Spleen (tissue), 7 donors: ENCODE measurements at regions not wholly inside any gene's neighbourhood (a gene's known extent, or its start where the extent isn't known, plus 50 kb on each side); places are given as distances from the start of the nearest gene placed in this dataset.

Experiments
- POLR2A ChIP-seq, 3 donors: fragments of 450-650 bp; IDR thresholded peaks; one replicate each; pipeline ENCODE4 v1.5.1; 2017; ENCODE audit warnings: antibody characterized with exemption in 3 of 3, mild to moderate bottlenecking in 1 of 3
- POLR2AphosphoS5 ChIP-seq, 3 donors: sonication (generic); formaldehyde crosslinking; IDR thresholded peaks; one replicate each; pipeline ENCODE4 v1.5.1; 2017; ENCODE audit warnings: antibody characterized with exemption in 3 of 3
- TF ChIP-seq, protein P1 (sequence below), 11 experiments: fragments of 200-600 bp in 7 of 11; fragments of 450-650 bp in 4 of 11; sonication (generic) in 4 of 11; IDR thresholded peaks in 8 of 11; conservative IDR thresholded peaks in 3 of 11; 1 replicate in 7 of 11; 2 replicates in 4 of 11; pipeline versions ENCODE4 v1.4.0 to v1.8.0; 2016 to 2021; ENCODE audit warnings: antibody characterized with exemption in 11 of 11, inconsistent platforms in 4 of 11, mild to moderate bottlenecking in 1 of 11
- donor health status: DM: no; HTN: no; CAD: no; lungs with moderate emphysema.
- donor health status: DM: no; HTN: no; CAD: no.
- donor health status: DM: no; HTN: no; CAD: no.

GRCh38 chr7:33761449-33762080 is 143.8 kb upstream of the BMPER start:
- TF ChIP-seq, protein P1, sequence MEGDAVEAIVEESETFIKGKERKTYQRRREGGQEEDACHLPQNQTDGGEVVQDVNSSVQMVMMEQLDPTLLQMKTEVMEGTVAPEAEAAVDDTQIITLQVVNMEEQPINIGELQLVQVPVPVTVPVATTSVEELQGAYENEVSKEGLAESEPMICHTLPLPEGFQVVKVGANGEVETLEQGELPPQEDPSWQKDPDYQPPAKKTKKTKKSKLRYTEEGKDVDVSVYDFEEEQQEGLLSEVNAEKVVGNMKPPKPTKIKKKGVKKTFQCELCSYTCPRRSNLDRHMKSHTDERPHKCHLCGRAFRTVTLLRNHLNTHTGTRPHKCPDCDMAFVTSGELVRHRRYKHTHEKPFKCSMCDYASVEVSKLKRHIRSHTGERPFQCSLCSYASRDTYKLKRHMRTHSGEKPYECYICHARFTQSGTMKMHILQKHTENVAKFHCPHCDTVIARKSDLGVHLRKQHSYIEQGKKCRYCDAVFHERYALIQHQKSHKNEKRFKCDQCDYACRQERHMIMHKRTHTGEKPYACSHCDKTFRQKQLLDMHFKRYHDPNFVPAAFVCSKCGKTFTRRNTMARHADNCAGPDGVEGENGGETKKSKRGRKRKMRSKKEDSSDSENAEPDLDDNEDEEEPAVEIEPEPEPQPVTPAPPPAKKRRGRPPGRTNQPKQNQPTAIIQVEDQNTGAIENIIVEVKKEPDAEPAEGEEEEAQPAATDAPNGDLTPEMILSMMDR (IDR thresholded peaks at IDR 0.05 in 8 of 11, conservative IDR thresholded peaks at IDR 0.05 in 3 of 11): no peak
- TF ChIP-seq POLR2A (IDR thresholded peaks at IDR 0.05) (no peak), POLR2AphosphoS5 (IDR thresholded peaks at IDR 0.05) (no peak)
